AG10803 (cell line): ENCODE measurements at regions not wholly inside any gene's neighbourhood (a gene's known extent, or its start where the extent isn't known, plus 50 kb on each side); places are given as distances from the start of the nearest gene placed in this dataset.
"Not testable (repeated sequence)": the region's sequence is repeated elsewhere in the genome, so short reads cannot be mapped to it uniquely, and the experiment has no call there.

Experiments
- DNase-seq: peaks from one replicate; pipeline ENCODE4 v3.0.0; 2010; ENCODE audit warnings: low read depth
- H3K4me3 ChIP-seq: 2 replicates; pipeline ENCODE4 v1.5.1; 2011; ENCODE audit warnings: mild to moderate bottlenecking, low read length, control low read depth
- TF ChIP-seq, protein P1 (sequence below): conservative IDR thresholded peaks from 2 replicates; pipeline ENCODE4 v1.5.1; 2011; ENCODE audit warnings: mild to moderate bottlenecking, low read length, control low read depth, inconsistent platforms

DNA sequence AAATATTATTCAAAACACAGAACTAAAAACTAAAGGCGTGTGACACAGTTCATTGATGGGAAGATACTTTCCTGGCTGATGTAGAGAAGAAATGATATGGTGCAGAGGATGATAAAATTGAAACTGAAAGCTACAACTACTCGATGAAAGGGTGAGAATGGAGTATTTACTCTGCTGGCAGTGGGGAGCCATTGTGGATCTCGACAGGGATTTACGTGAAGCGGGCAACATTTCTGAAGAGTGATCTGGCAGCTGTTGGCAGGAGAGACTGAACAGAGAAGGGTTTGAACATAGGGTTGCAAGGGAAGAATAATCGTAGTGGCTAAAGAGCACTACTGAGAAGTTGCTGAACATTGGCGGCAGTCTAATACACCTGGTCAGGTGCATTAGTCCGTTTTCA, 464.9 kb downstream of the PDZRN4 start:
- TF ChIP-seq, protein P1, sequence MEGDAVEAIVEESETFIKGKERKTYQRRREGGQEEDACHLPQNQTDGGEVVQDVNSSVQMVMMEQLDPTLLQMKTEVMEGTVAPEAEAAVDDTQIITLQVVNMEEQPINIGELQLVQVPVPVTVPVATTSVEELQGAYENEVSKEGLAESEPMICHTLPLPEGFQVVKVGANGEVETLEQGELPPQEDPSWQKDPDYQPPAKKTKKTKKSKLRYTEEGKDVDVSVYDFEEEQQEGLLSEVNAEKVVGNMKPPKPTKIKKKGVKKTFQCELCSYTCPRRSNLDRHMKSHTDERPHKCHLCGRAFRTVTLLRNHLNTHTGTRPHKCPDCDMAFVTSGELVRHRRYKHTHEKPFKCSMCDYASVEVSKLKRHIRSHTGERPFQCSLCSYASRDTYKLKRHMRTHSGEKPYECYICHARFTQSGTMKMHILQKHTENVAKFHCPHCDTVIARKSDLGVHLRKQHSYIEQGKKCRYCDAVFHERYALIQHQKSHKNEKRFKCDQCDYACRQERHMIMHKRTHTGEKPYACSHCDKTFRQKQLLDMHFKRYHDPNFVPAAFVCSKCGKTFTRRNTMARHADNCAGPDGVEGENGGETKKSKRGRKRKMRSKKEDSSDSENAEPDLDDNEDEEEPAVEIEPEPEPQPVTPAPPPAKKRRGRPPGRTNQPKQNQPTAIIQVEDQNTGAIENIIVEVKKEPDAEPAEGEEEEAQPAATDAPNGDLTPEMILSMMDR: no peak
- DNase-seq: no peak

DNA sequence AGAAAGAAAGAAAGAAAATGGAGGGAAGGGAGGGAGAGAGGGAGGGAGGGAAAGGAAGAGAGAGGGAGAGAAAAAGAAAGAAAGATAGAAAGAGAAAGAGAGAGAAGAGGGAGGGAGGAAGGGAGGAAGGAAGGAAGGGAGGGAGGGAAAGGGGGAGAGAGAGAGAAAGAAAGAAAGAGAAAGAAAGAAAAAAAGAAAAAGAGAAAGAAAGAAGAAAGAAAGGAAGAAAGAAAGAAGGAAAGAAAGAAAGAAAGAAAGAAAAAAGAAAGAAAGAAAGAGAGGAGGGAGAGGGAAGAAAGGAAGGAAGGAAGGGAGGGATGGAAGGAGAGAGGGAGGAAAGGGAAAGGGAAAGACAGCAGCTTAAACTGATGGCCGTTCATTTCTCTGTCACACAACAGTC, 457.5 kb downstream of the PDZRN4 start:
- TF ChIP-seq, protein P1: no peak
- no peak overlapping the region for H3K4me3 ChIP-seq
- no peak for DNase-seq

More for the DNA sequence above, 464.9 kb downstream of the PDZRN4 start:
- H3K4me3 ChIP-seq: no peak overlapping the region

DNA sequence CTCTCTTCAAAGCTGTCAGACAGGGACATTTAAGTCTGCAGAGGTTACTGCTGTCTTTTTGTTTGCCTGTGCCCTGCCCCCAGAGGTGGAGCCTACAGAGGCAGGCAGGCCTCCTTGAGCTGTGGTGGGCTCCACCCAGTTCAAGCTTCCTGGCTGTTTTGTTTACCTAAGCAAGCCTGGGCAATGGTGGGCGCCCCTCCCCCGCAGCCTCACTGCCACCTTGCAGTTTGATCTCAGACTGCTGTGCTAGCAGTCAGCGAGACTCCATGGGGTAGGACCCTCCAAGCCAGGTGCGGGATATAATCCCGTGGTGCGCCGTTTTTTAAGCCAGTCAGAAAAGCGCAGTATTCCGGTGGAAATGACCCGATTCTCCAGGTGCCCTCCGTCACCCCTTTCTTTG, 454.7 kb downstream of the PDZRN4 start:
- not testable (repeated sequence) for H3K4me3 ChIP-seq, DNase-seq

DNA sequence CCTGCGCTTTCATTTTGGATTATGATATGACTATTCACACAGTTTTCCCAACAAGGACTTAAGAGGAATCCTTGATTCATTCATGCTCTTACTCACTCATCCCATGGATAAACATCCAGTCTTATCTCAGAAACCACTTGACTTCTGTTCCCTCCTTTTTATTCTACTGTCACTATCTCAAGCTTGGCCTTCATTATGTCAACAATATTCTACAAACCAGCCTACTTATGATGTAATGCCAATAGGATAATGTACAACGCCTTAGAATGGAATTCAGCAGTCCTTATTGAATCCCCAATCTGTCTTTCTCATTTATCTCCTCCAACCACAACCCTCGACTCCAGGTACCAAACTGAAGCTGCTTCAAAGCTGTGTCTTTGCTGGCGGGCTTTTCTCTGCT, 448.5 kb downstream of the PDZRN4 start:
- no peak for DNase-seq
- H3K4me3 ChIP-seq: no peak overlapping the region
- TF ChIP-seq, protein P1: no peak

DNA sequence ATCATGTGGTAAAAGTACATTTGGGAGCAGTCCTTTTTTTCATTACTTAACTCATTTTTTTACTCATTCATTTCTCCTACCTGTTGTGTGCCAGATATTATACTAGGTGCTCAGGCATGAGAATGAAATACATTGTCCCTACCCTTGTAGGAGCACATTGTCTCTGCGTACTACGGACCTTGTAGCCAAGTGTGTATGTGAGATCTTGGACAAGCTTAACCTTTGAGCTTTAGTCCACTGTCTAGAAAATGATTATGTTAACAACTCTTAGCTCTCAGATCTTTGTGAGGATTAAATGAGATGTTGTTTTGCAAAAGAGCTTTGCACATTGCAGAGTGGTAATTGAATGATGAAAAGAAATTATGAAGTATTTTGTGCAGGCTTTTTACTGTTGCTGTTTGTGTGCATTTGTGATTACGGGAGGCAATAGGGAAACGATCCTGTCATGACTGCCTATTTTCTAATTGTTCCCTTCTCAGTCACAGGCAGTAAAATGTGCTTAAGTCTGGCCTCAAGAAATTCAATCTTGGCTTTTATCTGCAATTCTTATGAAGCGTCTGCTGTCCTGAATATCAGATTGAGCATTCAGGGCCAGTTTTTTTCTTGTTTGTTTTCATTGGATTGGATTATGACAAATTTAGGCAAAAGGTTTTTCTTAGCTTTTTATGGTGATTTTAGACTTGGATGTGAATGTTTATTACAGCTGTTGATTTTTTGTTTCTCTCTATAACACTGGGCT, 447.7 kb downstream of the PDZRN4 start:
- DNase-seq: no peak
- TF ChIP-seq, protein P1: no peak
- H3K4me3 ChIP-seq: no peak overlapping the region

DNA sequence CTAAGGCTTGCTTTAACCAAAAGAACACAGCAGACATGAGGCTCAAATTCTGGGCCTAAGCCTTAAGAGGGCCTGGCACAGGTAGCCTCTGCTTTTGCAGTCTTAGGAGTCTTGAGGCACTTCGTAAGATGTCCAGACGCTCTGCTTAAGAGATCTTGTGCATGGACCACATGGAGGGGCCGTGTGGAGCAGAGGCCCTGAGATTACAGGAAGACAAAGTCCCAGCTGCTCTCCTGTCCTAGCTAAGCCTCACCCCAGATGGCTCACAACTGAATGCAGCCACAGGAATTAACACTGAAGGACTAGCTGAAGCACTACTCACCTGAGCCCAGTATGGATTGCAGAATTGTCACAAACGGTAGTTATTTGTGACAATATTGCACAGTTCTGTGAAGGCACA, 446.0 kb downstream of the PDZRN4 start:
- TF ChIP-seq, protein P1: no peak
- H3K4me3 ChIP-seq: no peak overlapping the region
- DNase-seq: no peak

DNA sequence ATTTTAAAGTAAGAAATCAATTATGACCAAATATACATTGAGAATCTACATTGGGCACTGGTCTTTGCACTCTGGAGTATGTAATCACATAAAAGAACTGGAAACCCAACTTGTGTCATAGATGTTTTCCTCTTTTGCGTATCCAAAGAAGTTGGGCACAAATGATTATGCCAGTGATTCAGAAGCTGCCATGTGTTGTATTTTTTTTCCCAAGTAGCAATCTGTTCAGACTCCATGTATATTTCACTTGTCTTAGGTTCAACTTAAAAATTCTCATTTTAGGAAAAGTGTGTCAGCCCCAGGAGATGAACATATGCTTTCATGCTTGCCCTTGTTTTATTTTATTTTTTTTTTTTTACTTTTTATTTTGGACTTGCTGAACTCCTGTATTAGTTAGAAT, 441.5 kb downstream of the PDZRN4 start:
- DNase-seq: no peak
- TF ChIP-seq, protein P1: no peak
- H3K4me3 ChIP-seq: no peak overlapping the region
